ENCODE measurements at regions not wholly inside any gene's neighbourhood (a gene's known extent, or its start where the extent isn't known, plus 50 kb on each side); places are given as distances from the start of the nearest gene placed in this dataset.

GRCh38 chr15:67914028-67914427 lies 74.2 kb upstream of the RNU6-1 start:
- Histone ChIP-seq H3K9me3 (replicated peaks; ENCODE audit: insufficient read depth, low read length) (no peaks in the 10 kb centered on the region), H3K9ac (ENCODE audit: low read length) (no peak overlapping the region), H3K9me2 (replicated peaks; ENCODE audit: insufficient read depth, low read length) (no peaks in the 10 kb centered on the region), H2AFZ (ENCODE audit: low read length) (no peak overlapping the region), H3K4me2 (ENCODE audit: low read depth, low read length) (no peak overlapping the region), H3K27ac (ENCODE audit: low read length) (no peak overlapping the region), H4K20me1 (ENCODE audit: insufficient read depth, low read length) (no peaks in the 10 kb centered on the region), H3K4me1 (ENCODE audit: low read length) (peaks cover 17% of the 10 kb centered on the region), H3K27me3 (replicated peaks; ENCODE audit: insufficient read depth, low read length) (no peaks in the 10 kb centered on the region), H3K4me3 (ENCODE audit: low read length) (no peak overlapping the region), H3F3A (ENCODE audit: insufficient read depth, low read length) (peaks cover 6% of the 10 kb centered on the region; the same call in 1 of the 2 replicates), H3K79me2 (ENCODE audit: low read length) (no peaks in the 10 kb centered on the region), H3K36me3 (replicated peaks; ENCODE audit: insufficient read depth, low read length) (no peaks in the 10 kb centered on the region)
- DNase-seq, result no peak
- no peak for TF ChIP-seq EZH2 (optimal IDR thresholded peaks at IDR 0.05; ENCODE audit: low read depth, low read length)
- TF ChIP-seq CTCF (IDR thresholded peaks at IDR 0.05; ENCODE audit: low read length), result no peak
- TF ChIP-seq EZH2phosphoT487 (IDR thresholded peaks at IDR 0.05; ENCODE audit: low read length), result no peak

GRCh38 chr15:67914537-67915460 lies 75.0 kb upstream of the RNU6-1 start:
- TF ChIP-seq EZH2 (optimal IDR thresholded peaks at IDR 0.05; ENCODE audit: low read depth, low read length) (no peak), EZH2phosphoT487 (IDR thresholded peaks at IDR 0.05; ENCODE audit: low read length) (no peak), CTCF (IDR thresholded peaks at IDR 0.05; ENCODE audit: low read length) (no peak)

GRCh38 chr15:67915461-67916374 lies 75.9 kb upstream of the RNU6-1 start:
- Histone ChIP-seq H3K79me2 (ENCODE audit: low read length) (no peaks in the 10 kb centered on the region), H3F3A (ENCODE audit: insufficient read depth, low read length) (peaks cover 6% of the 10 kb centered on the region; the same call in 1 of the 2 replicates), H3K36me3 (replicated peaks; ENCODE audit: insufficient read depth, low read length) (no peaks in the 10 kb centered on the region), H3K4me3 (ENCODE audit: low read length) (no peak overlapping the region), H3K4me2 (ENCODE audit: low read depth, low read length) (no peak overlapping the region), H3K9ac (ENCODE audit: low read length) (no peak overlapping the region), H3K27me3 (replicated peaks; ENCODE audit: insufficient read depth, low read length) (no peaks in the 10 kb centered on the region), H3K9me2 (replicated peaks; ENCODE audit: insufficient read depth, low read length) (no peaks in the 10 kb centered on the region), H3K9me3 (replicated peaks; ENCODE audit: insufficient read depth, low read length) (no peaks in the 10 kb centered on the region), H3K4me1 (ENCODE audit: low read length) (peaks cover 17% of the 10 kb centered on the region), H4K20me1 (ENCODE audit: insufficient read depth, low read length) (no peaks in the 10 kb centered on the region), H3K27ac (ENCODE audit: low read length) (no peak overlapping the region), H2AFZ (ENCODE audit: low read length) (no peak overlapping the region)
- TF ChIP-seq EZH2phosphoT487 (IDR thresholded peaks at IDR 0.05; ENCODE audit: low read length), result no peak
- TF ChIP-seq EZH2 (optimal IDR thresholded peaks at IDR 0.05; ENCODE audit: low read depth, low read length), result no peak
- no peak for TF ChIP-seq CTCF (IDR thresholded peaks at IDR 0.05; ENCODE audit: low read length)
- DNase-seq, result no peak

More at GRCh38 chr15:67914537-67915460, 75.0 kb upstream of the RNU6-1 start:
- peaks cover 17% of the 10 kb centered on the region for H3K4me1 ChIP-seq (ENCODE audit: low read length)
- H3K27ac ChIP-seq (ENCODE audit: low read length), result no peak overlapping the region
- no peak overlapping the region for H3K9ac ChIP-seq (ENCODE audit: low read length)
- H3K4me3 ChIP-seq (ENCODE audit: low read length), result no peak overlapping the region
- H3K9me3 ChIP-seq (replicated peaks; ENCODE audit: insufficient read depth, low read length), result no peaks in the 10 kb centered on the region
- no peaks in the 10 kb centered on the region for H3K79me2 ChIP-seq (ENCODE audit: low read length)
- no peak for DNase-seq
- no peak overlapping the region for H2AFZ ChIP-seq (ENCODE audit: low read length)
- peaks cover 6% of the 10 kb centered on the region; the same call in 1 of the 2 replicates for H3F3A ChIP-seq (ENCODE audit: insufficient read depth, low read length)
- H3K9me2 ChIP-seq (replicated peaks; ENCODE audit: insufficient read depth, low read length), result no peaks in the 10 kb centered on the region
- no peaks in the 10 kb centered on the region for H3K36me3 ChIP-seq (replicated peaks; ENCODE audit: insufficient read depth, low read length)
- H4K20me1 ChIP-seq (ENCODE audit: insufficient read depth, low read length), result no peaks in the 10 kb centered on the region
- H3K27me3 ChIP-seq (replicated peaks; ENCODE audit: insufficient read depth, low read length), result no peaks in the 10 kb centered on the region
- H3K4me2 ChIP-seq (ENCODE audit: low read depth, low read length), result no peak overlapping the region

All from MM.1S (cell line).